Stomach (tissue), 8 donors: ENCODE measurements at regions not wholly inside any gene's neighbourhood (a gene's known extent, or its start where the extent isn't known, plus 50 kb on each side); places are given as distances from the start of the nearest gene placed in this dataset.

Experiments used
- DNase-seq, 2 donors: peaks; one replicate each; pipeline versions ENCODE4 v3.0.0 to v3.0.0-alpha.2; 2013 to 2019
- H3K27ac ChIP-seq, 5 donors: fragments of 200-600 bp in 4 of 5; sonication (generic) in 4 of 5; one replicate each; pipeline ENCODE4 v1.5.1; 2013 to 2019; ENCODE audit warnings: mild to moderate bottlenecking in 1 of 5, moderate library complexity in 1 of 5
- H3K27me3 ChIP-seq, 3 donors: fragments of 200-600 bp; sonication (generic); one replicate each; pipeline ENCODE4 v1.5.1; 2017 to 2019; ENCODE audit warnings: mixed run types in 1 of 3
- H3K36me3 ChIP-seq, 4 donors: fragments of 200-600 bp; sonication (generic); 1 replicate in 3 of 4; 2 replicates in 1 of 4; pipeline ENCODE4 v1.5.1; 2016 to 2019
- H3K4me1 ChIP-seq, 4 donors: fragments of 200-600 bp; sonication (generic); one replicate each; pipeline ENCODE4 v1.5.1; 2016 to 2019
- H3K4me3 ChIP-seq, 4 donors: fragments of 200-600 bp; sonication (generic) in 3 of 4; one replicate each; pipeline ENCODE4 v1.5.1; 2016 to 2019; ENCODE audit warnings: mild to moderate bottlenecking in 1 of 4
- H3K9me3 ChIP-seq, 4 donors: fragments of 200-600 bp; sonication (generic); one replicate each; pipeline ENCODE4 v1.5.1; 2016 to 2019
- CTCF ChIP-seq, 7 experiments: fragments of 450-650 bp in 4 of 7; fragments of 200-600 bp in 3 of 7; sonication (generic) in 3 of 7; IDR thresholded peaks; one replicate each; pipeline ENCODE4 v1.5.1; 2016 to 2019; ENCODE audit warnings: antibody characterized with exemption in 7 of 7, control low read depth in 2 of 7, mild to moderate bottlenecking in 1 of 7
- EP300 ChIP-seq: sonication (generic); formaldehyde crosslinking; IDR thresholded peaks from one replicate; pipeline ENCODE4 v1.6.1; 2017; ENCODE audit warnings: antibody characterized with exemption
- POLR2A ChIP-seq, 4 donors: fragments of 450-650 bp; IDR thresholded peaks; one replicate each; pipeline ENCODE4 v1.6.1; 2016; ENCODE audit warnings: antibody characterized with exemption in 4 of 4, control low read depth in 2 of 4, mild to moderate bottlenecking in 1 of 4, moderate library complexity in 1 of 4
- POLR2AphosphoS5 ChIP-seq, 3 donors: sonication (generic); formaldehyde crosslinking; IDR thresholded peaks; one replicate each; pipeline ENCODE4 v1.6.1; 2016; ENCODE audit warnings: antibody characterized with exemption in 3 of 3
- WGBS, 5 donors: extraction: QIAGEN DNeasy Blood & Tissue Kit in 3 of 5; methylation state at CpG; one replicate each; pipeline versions ENCODE4 v1.1.5 to v1.1.7; 2013 to 2018; 5-methylcytosine and 5-hydroxymethylcytosine counted together
- intact Hi-C: fragments of 100-400 bp; cut with DNase I; formaldehyde crosslinking; loops from one replicate; pipeline ENCODE4 v1.15.1; 2023; ENCODE audit warnings: low total_unique reads
- donor health status: healthy with polysubstance abuse.
- donor health status: Bipolar disorder and iron deficiency.
- donor health status: healthy.

GRCh38 chr7:115102738-115103137 is 180.8 kb downstream of the MDFIC start:
- no peak overlapping the region for H3K27ac ChIP-seq
- no peak for TF ChIP-seq CTCF (IDR thresholded peaks at IDR 0.05)
- no peaks in the 10 kb centered on the region for H3K9me3 ChIP-seq
- no peaks in the 10 kb centered on the region for H3K36me3 ChIP-seq
- H3K4me1 ChIP-seq, result peaks cover 0 to 6% (median 2%) of the 10 kb centered on the region in 4 donors
- WGBS, 5 donors, result 52 to 77% (median 66%) methylated on average over 2 of the region's 2 CpGs
- intact Hi-C loops, result no loop called here
- H3K4me3 ChIP-seq, result no peak overlapping the region
- no peaks in the 10 kb centered on the region for H3K27me3 ChIP-seq
- DNase-seq, result no peak

GRCh38 chr7:115101199-115101598 is 179.3 kb downstream of the MDFIC start:
- Histone ChIP-seq H3K4me3 (no peak overlapping the region), H3K36me3 (no peaks in the 10 kb centered on the region), H3K27me3 (no peaks in the 10 kb centered on the region), H3K9me3 (no peaks in the 10 kb centered on the region), H3K27ac (no peak overlapping the region), H3K4me1 (peaks cover 0 to 6% (median 2%) of the 10 kb centered on the region in 4 donors)
- no peak for DNase-seq
- intact Hi-C loops, result no loop called here
- no peak for TF ChIP-seq POLR2A (IDR thresholded peaks at IDR 0.05)
- no peak for TF ChIP-seq CTCF (IDR thresholded peaks at IDR 0.05)
- TF ChIP-seq POLR2AphosphoS5 (IDR thresholded peaks at IDR 0.05), result no peak
- TF ChIP-seq EP300, result no peak

GRCh38 chr7:115099906-115100305 is 178.0 kb downstream of the MDFIC start:
- Histone ChIP-seq H3K4me1 (peaks cover 0 to 6% (median 2%) of the 10 kb centered on the region in 4 donors), H3K36me3 (no peaks in the 10 kb centered on the region), H3K9me3 (no peaks in the 10 kb centered on the region), H3K27ac (peak overlapping the region in 1 of 5 donors; percentile 13), H3K27me3 (no peaks in the 10 kb centered on the region), H3K4me3 (no peak overlapping the region)
- intact Hi-C loops, result no loop called here
- no peak for TF ChIP-seq CTCF (IDR thresholded peaks at IDR 0.05)
- TF ChIP-seq POLR2AphosphoS5 (IDR thresholded peaks at IDR 0.05), result no peak
- no peak for TF ChIP-seq POLR2A (IDR thresholded peaks at IDR 0.05)
- TF ChIP-seq EP300, result no peak
- whole genome bisulfite sequencing, 5 donors, result 6 to 47% (median 35%) methylated on average over 1 of the region's 1 CpG
- DNase-seq, result peak in 1 of 2 donors; percentile 58

GRCh38 chr7:115097175-115097671 is 175.3 kb downstream of the MDFIC start:
- DNase-seq, result peak in 1 of 2 donors; percentile 35
- Histone ChIP-seq H3K27me3 (no peaks in the 10 kb centered on the region), H3K36me3 (no peaks in the 10 kb centered on the region), H3K27ac (no peak overlapping the region), H3K4me3 (no peak overlapping the region), H3K9me3 (no peaks in the 10 kb centered on the region), H3K4me1 (peaks cover 0 to under 1% (median 0%) of the 10 kb centered on the region in 4 donors)
- intact Hi-C loops, result no loop called here
- 63 to 72% (median 64%) methylated on average over 3 of the region's 3 CpGs for WGBS, 5 donors
- TF ChIP-seq POLR2A (IDR thresholded peaks at IDR 0.05), result no peak
- no peak for TF ChIP-seq CTCF (IDR thresholded peaks at IDR 0.05)
- TF ChIP-seq EP300, result no peak
